Renal cortical epithelial cell (primary cell): ENCODE measurements at regions not wholly inside any gene's neighbourhood (a gene's known extent, or its start where the extent isn't known, plus 50 kb on each side); places are given as distances from the start of the nearest gene placed in this dataset.
A peak's percentile ranks its signal among the peaks of the same experiment; 100 is the strongest.

Source experiments
- DNase-seq: peaks from one replicate; pipeline ENCODE4 v3.0.0-alpha.2; 2011; ENCODE audit warnings: low read depth

DNA sequence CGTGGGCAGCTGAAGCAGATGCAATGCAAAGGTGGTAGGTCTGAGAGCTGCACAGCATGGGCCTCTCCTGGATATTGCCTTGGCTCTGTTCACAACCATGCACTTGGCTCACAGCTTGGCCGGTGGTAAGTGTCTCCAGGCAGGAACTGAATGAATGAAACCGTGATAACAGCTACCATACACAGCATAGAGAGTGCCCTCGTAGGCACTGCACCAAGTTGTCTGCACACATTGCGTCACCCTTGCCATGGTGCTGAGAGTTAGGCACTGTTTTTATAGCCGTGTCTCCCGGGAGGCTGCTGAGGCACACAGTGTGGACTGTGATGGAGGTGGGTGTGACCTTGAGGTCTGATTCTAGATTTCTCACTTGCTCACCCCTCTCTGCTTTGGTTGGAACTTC, 157.6 kb upstream of the VASH1 start:
- DNase-seq: no peak

DNA sequence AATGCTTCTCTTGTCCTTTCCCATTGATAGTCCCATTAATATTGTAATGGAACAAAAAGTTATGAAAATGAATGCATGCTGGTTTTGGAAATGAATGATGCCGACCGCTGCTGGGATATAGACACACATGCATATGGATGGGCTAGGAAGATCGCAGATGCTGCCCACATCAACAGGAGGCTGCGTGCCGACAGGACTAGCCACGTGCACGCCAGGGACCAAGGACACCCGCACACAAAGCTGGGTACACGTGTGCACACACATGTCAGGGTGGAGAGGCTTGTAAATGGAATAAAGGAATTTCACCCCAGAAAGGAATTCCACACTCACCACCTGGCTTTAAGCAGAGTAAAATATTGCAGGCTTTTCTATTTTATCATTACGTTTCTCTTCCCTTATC, 153.8 kb upstream of the VASH1 start:
- DNase-seq: no peak

DNA sequence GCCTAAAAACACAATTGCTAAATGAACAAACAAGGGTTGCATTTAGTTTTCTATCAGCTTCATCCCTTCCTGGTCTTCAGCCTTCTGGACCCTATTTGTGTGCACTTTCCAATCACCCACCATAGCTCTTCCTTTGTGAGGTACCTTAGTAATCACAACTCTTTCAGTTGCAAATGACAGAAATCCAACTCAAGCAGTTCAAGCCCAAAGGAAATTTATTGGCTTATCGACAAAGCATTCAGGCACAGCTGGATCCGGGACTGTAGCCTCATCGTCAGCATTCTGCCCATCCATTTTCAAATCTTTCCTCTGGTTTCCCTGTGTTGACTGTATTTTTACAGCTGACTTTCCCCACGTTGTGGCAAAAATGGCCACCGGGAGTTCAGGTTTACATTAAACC, 148.6 kb upstream of the VASH1 start:
- DNase-seq: no peak

DNA sequence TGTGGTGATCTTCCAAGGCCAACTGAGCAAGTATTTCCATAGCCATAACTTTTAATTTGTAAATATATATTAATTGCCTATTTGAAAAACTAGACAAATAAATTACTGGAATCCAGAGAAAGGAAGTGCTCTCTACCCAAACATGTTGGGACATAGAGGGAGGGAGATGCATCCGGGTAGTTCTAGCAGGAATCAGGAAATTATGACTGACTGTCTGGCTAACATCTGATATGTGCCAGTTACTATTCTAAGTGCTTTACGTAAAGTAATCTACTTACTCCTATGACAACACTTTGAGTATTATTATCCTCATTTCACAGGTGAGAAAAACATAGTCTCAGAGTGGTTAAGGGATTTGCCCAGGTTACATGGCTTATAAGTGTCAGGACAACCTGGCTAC, 147.7 kb upstream of the VASH1 start:
- no peak for DNase-seq

DNA sequence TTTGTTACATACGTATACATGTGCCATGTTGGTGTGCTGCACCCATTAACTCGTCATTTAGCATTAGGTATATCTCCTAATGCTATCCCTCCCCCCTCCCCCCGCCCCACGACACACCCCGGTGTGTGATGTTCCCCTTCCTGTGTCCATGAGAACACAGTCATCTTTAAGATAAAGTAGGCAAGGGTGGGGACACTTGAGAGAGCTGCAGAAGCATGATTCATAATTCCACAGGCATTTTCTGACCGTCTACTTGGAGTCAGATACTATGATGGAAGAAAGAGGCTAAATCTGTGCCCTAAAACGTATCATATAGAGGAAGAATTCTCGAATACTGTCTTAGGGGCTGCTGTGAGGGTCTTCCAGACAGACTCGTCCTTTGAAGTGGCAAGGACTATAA, 145.9 kb upstream of the VASH1 start:
- DNase-seq: no peak

DNA sequence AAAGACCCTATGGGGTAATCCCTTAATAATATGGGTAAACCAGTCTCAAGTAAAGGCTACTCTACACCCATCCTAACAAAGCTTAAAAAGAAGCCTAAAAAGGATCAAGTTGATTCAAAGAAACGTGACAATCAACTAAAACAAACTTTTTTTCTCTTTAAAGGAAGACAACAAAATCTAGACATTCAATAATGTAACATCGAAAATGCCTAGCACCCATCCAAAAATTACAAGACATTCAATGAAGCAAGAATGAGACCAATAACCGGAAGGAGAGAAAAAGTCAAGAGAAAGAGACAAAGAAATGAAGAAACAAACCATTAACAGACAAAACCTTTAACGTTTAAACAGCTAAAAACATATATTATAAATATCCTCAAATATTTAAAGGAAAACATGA, 143.8 kb upstream of the VASH1 start:
- DNase-seq: no peak

DNA sequence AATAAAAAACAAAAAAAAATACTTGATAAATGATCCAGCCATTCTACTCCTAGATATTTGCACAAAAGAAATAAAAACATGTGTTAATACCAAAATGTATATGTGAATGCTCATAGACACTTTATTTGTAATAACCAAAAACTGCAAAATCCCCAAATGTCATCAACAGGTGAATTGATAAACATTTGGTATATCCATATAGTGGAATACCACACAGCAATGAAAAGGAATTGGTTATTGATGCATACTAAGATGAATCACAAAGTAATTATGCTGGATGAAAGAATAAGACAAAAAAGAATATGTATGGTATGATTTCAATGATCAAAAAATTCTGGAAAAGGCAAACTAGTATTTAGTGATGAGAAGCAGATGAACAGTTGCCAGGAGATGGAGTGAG, 124.7 kb upstream of the VASH1 start:
- no peak for DNase-seq

DNA sequence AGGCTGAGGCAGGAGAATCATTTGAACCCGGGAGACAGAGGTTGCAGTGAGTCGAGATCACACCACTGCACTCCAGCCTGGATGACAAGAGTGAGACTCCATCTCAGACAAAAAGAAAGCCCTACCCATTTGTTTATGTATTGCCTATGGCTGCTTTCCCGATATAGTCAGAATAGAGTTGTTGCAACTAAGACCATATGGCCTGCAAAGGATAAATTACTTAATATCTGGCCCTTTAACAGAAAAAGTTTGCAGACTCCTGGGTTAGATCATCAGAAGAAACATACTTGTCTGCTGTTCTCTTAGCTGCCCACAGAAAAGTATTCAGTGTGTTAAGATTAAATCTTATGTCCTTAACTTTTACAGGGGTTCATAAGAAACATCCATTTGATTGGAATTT, 122.4 kb upstream of the VASH1 start:
- no peak for DNase-seq

DNA sequence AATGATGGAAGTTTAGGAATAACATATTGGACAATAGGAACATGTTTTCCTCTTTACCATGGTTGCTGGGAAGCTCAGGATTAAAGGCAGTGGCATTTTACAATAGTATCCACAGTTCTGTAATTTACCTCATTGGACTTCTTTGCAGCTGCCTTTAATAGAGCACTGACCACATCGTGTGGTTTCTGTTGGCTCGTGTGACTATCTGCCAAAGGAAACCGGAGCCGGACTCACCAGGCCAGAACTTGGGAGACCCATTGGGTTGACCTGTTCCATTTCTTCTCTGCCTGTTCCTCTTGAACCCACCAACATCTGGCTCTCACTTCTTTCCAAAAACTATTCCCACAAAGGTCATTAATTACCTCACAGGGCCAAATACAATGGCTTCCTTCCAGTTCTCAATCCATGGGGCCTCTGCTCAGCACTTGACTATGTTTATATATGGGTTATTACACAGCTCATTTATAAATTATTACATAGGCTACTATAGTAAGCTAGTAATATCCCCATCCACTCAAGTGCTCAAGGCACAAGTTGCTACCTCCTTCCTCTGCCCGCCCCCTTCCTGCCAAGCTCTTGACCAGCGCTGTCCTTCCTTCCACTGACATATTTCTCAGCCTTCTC, 121.5 kb upstream of the VASH1 start:
- no peak for DNase-seq

DNA sequence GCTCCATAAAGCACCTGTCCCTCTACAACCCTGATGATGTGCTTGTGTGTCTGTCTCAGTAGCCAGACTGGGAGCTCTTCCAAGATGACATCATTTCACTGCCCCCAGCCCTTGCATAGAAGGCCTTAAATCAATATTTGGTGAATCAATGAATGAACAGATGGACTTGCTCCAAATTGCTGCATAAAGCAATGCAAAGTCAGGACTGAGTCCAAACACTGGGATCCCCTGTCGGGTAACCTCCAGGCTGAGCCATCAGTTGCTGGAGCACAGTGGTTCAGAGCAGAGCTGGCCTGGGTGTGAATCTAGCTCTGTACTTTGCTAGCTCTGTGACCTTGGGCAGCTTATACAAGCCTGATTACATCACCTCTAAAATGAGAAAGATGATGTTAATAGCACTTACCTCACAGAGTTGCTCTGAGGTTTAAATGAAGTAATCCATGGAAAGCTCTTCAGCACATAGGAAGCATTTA, 120.3 kb upstream of the VASH1 start:
- DNase-seq: no peak

DNA sequence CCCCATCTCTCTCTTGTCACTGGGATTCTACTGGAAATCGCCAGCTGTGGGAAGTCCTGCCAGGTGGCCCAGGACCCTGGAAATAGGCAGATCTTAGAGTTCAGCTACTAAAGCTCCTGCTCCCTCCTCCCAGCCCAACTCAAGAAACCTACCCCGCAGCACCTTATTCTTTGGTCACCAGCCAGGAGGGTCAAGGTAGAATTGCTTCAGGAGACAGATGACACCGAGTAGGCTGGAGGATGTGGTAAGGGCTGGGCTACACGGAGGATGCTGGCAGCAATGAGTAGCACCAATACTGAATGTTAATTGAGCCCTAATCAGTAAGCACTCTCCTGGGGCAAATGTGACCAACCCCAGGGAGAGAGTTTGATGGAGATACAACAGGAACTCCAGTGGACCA, 119.7 kb upstream of the VASH1 start:
- DNase-seq: no peak

DNA sequence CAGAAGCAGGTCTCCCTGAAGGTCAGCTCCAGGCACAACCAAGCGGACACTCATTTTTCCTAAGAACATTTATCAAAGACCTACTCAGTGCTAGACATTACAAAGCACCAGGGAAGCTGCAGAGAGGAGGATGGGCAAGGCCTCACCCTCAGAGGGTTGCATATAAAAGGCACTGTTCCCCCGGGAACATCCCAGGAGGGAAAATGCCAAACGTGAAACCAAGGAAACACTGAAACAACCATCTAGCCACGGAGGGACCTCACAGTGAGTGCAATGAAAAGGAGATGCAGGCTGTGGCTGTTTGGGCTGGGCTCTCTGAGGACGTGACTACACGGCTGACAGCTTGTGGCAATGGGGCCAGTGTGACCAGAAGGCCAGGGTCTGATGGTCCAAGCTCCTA, 117.4 kb upstream of the VASH1 start:
- no peak for DNase-seq

DNA sequence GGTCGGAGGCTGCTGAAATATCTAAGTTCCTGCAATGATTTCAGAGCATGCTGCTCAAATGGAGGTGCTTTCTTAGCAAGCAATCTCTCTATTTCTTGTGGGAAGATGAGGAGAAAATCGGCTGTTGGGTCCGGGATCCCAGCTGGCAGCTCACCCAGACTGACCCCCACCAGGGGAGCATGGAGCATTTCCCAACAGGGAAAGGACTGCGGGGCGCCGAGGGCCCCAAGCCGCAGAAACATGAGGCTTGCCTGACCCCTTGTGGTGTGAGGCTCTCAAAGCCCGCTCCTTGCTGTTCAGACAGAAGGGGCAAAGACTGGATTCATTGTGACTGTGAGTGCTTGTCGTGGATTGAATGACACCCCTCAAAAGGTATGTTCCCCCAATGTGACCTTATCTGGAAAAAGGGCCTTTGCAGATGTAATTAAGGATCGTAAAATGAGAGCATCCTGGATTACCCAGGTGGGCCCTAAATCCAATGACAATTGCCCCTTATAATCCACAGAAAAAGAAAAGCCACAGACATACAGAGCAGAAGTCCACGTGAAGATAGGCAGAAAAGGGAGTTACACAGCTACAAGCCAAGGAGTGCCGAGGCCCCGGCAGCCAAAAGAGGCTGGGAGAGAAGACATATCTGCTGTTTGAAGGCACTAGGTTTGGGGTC, 116.3 kb upstream of the VASH1 start:
- peak; percentile 4 for DNase-seq

DNA sequence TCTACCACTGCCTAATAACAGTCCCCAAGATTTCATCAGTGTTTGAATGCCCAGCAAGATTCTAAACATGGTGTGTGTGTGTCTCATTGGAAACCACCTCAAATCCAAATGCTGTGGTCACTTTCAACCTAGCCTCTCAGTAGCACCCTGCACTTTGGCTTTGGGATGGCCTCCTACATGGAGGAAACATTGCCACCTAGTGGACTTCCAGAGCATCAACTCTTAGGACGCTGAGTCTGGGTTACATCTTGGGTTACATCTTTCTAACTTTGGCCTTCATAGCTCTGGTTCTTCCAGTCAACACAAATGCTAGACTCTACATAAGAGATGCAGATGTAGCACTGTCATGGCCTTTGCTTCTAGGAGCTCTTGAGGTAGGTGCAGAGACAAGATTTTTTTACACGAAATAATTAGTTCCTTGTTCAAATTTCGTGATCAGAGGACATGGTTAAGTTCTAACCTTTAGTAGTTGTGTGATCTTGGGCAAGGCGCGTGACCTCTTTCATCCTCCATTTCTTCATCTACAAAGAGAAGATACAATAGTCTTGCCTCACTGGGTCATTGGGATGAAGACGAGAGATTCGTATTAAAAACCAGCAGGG, 113.5 kb upstream of the VASH1 start:
- DNase-seq: peak; percentile 44

DNA sequence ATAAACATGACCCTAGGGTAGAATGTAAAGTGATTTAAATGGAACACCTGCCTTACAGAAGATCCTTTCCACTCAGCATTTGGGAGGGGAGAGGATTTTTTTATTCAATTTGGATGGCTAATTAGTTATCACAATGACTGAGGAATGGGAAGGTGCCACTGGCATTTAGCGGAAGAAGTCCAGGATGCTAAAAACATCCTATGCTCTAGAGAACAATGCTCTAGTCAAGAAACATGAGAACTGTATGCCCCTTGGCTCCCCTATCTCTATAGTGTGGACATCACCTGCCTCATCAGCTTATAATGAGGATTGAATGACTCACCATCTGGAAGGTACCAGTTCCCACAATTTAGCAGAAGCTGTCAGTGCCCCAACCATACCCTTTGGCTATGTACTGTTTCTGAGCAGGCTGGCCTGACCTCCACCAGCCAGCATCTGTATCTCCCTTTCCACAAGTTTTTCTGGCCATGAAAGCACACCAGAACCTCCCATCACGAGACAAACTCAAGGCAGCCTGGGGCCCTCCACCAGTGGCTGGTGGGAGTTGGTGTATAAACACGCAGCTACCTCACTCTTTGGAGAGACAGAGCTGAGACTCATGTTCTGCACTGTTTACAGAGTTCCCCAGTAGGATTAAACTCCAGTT, 109.7 kb upstream of the VASH1 start:
- no peak for DNase-seq

DNA sequence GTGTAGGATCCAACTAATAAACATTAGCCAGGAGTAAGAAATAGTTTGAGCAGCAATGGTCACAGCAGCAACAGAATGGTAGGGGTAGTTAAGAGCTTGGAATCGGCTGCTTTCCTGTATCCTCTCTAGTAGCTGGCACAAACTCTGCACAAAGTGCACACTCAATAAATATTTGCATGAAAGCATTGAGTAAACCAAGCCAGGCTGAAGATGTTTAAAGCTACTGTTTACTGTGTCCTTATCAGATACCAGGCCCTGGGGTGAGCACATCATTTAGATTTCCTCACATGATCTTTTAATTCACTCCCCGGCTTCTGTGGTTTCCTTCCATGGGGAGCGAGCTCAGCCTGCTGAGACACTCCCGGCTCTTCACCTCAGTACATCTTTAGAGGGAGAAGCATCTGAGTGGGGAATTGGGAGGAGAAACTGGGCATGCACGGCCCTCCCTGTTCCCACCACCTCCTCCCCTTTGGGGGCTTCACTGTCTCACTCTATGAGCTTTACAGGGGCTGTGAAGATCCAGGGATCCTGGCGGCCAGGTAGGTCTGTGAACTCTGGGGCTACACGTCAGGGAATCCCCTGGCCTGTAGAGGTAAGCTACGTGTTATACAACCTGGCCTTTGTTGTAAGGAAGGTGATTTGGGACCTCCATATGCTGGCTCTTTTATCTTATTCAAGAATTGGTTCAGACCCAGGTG, 107.2 kb upstream of the VASH1 start:
- DNase-seq: no peak

DNA sequence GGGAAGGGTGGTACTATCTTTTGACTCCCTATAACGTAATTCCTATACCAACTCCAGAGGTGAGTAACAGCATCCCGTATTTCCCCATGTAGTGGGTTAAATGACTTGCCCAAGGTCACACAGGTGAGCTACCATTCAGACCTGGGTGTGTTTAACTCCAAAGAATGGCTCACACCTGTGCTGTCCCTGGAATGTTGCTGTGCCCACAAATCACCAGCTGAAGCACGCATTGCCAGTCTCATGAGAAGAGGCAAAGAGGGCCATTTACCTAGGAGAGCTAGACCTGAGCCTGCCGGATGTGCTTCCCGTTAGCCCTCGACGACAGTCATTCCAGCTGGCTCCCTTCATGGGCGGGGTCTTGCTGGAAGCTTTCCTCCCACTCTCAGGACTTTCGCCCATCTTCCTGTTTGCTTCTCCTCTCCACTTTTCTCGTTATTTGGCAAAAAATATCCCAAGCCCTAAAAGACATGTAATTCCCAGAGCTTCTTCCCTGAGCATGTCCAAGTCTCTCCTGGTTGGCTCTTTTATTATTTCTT, 106.6 kb upstream of the VASH1 start:
- DNase-seq: no peak

DNA sequence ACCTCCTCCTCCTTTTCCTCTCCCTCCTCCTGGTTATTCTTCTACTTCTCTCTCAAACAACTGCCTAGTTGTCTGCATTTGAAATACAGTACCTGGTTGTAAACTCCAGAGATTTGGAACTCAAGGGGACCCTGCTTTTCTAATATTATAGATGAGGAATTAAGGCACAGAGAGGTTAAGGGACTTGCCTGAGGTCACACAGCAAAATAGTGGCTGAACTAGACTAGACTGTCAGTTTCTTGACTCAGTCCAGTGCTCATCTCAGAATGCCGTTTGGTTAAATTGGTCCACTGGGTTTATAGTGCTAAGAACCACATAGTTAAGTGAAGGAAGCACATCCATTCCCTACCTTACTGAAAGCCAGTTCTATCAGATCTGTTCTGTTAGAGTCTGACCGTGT, 105.9 kb upstream of the VASH1 start:
- DNase-seq: no peak

DNA sequence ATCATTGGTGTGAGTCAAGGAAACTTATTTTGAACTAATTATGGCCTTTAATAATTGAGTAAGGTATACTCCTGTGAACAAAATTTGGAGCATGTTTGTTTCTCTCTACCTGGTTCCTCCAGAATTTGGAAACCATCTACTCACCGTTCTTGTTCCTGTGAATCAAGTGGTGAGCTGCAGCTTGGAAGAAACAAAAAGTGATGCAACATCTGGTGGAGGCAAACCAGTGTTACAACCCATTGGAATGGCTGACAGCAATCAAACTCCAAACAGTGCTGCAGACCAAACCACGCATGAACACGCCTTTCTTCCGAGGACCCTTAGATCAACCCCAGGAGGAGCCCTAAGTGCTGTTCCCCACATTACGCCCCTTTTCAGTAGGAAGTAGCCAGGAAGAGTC, 104.7 kb upstream of the VASH1 start:
- DNase-seq: no peak

DNA sequence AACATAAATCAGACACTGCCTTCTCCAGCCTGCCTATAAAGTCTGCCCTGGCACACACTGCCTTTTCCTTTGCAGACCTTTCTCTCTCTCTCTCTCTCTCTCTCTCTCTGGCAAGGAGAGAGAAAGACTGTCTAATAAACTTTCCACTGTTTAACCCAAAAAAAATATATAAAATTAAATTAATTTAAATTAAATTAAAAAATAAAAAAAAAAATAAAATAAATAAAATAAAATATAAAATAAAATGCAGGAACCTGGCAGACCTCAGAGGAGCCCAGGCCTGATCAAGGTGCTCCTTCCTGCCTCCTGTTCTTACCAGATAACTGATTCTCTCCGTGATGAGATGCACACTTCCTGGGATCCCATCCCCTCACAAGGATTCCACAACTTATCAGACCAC, 103.9 kb upstream of the VASH1 start:
- DNase-seq: no peak

DNA sequence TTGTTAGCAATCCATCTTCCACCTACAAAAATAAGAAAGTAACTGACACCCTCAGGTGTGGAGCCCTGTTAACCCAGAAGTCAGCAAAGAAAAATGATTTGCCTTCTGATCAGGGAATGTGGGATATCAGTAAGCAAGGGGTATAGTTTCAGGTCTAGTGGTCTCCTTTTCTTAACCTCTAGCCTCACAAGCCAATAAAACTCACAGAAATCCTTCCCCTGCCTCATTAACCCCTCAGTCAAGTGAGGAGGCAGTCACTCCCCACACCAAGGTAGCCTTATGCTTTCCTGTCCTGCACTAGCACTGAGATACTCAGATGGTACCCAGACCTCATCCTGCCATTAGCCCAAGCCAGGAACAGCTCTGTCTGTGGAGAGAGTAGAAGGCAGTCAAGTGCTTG, 103.4 kb upstream of the VASH1 start:
- DNase-seq: no peak

DNA sequence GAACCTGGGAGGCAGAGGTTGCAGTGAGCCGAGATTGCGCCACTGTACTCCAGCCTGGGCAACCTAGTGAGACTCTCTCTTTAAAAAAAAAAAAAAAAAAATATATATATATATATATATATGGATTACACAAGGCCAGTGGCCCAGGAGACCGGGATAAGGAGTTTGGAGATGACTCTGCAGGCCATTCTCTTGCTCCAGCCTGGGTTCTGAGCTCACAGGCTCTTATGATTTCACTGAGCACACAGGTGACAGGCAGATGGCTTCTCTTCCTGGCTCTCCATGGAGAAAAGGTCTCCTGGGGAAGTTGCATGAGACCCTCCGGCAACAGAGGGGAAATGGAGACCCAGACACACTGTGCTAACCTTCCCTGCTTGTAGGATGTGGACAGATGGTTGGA, 98.7 kb upstream of the VASH1 start:
- no peak for DNase-seq
